SJCRH30 (cell line): ENCODE measurements at regions not wholly inside any gene's neighbourhood (a gene's known extent, or its start where the extent isn't known, plus 50 kb on each side); places are given as distances from the start of the nearest gene placed in this dataset.
A peak's percentile ranks its signal among the peaks of the same experiment; 100 is the strongest.

Experiments
- DNase-seq, 2 experiments: peaks; one replicate each; pipeline ENCODE4 v3.0.0-alpha.2; 2015 to 2020
- H3K27ac ChIP-seq: fragments of 250-450 bp; sonication (Bioruptor Pico); 2 replicates; pipeline ENCODE4 v1.5.1; 2020; ENCODE audit warnings: mild to moderate bottlenecking, moderate library complexity
- H3K27me3 ChIP-seq: fragments of 250-450 bp; sonication (Bioruptor Pico); 2 replicates; pipeline ENCODE4 v1.5.1; 2020; ENCODE audit warnings: mild to moderate bottlenecking, moderate library complexity
- H3K36me3 ChIP-seq: fragments of 250-450 bp; sonication (Bioruptor Pico); 2 replicates; pipeline ENCODE4 v1.5.1; 2020; ENCODE audit warnings: mild to moderate bottlenecking, moderate library complexity
- H3K4me1 ChIP-seq: fragments of 250-450 bp; sonication (Bioruptor Pico); 2 replicates; pipeline ENCODE4 v1.5.1; 2020; ENCODE audit warnings: mild to moderate bottlenecking, moderate library complexity
- H3K4me3 ChIP-seq: fragments of 250-450 bp; sonication (Bioruptor Pico); 2 replicates; pipeline ENCODE4 v1.5.1; 2020; ENCODE audit warnings: mild to moderate bottlenecking, moderate library complexity
- H3K9me3 ChIP-seq: fragments of 250-450 bp; sonication (Bioruptor Pico); replicated peaks from 2 replicates; pipeline ENCODE4 v1.5.1; 2020; ENCODE audit warnings: mild to moderate bottlenecking, moderate library complexity

GRCh38 chr21:25366116-25366515 lies 241.2 kb downstream of the MRPL39 start:
- no peaks in the 10 kb centered on the region for H3K9me3 ChIP-seq
- no peaks in the 10 kb centered on the region for H3K36me3 ChIP-seq
- H3K4me1 ChIP-seq = no peaks in the 10 kb centered on the region
- H3K27me3 ChIP-seq = no peaks in the 10 kb centered on the region
- DNase-seq = no peak
- H3K4me3 ChIP-seq = no peak overlapping the region
- H3K27ac ChIP-seq = no peak overlapping the region

GRCh38 chr21:25362375-25363267 lies 244.7 kb downstream of the MRPL39 start:
- Histone ChIP-seq H3K27me3 (no peaks in the 10 kb centered on the region), H3K4me3 (no peak overlapping the region), H3K27ac (no peak overlapping the region), H3K4me1 (no peaks in the 10 kb centered on the region), H3K36me3 (no peaks in the 10 kb centered on the region), H3K9me3 (no peaks in the 10 kb centered on the region)
- no peak for DNase-seq

- H3K36me3 ChIP-seq = no peaks in the 10 kb centered on the region
- H3K27ac ChIP-seq = no peak overlapping the region
- no peaks in the 10 kb centered on the region for H3K27me3 ChIP-seq
- H3K9me3 ChIP-seq = no peaks in the 10 kb centered on the region
- H3K4me1 ChIP-seq = no peaks in the 10 kb centered on the region
- DNase-seq = no peak
- H3K4me3 ChIP-seq = no peak overlapping the region
These were observed 245.5 kb downstream of the MRPL39 start for GRCh38 chr21:25361765-25362164.

- Histone ChIP-seq H3K4me1 (no peaks in the 10 kb centered on the region), H3K9me3 (no peaks in the 10 kb centered on the region), H3K36me3 (no peaks in the 10 kb centered on the region), H3K27ac (no peak overlapping the region), H3K27me3 (no peaks in the 10 kb centered on the region), H3K4me3 (no peak overlapping the region)
- no peak for DNase-seq
These were observed 246.2 kb downstream of the MRPL39 start for GRCh38 chr21:25361097-25361496.

GRCh38 chr21:25360593-25360992 lies 246.7 kb downstream of the MRPL39 start:
- no peak overlapping the region for H3K27ac ChIP-seq
- DNase-seq = no peak
- H3K9me3 ChIP-seq = no peaks in the 10 kb centered on the region
- H3K4me3 ChIP-seq = no peak overlapping the region
- H3K4me1 ChIP-seq = no peaks in the 10 kb centered on the region
- no peaks in the 10 kb centered on the region for H3K27me3 ChIP-seq
- no peaks in the 10 kb centered on the region for H3K36me3 ChIP-seq

DNA sequence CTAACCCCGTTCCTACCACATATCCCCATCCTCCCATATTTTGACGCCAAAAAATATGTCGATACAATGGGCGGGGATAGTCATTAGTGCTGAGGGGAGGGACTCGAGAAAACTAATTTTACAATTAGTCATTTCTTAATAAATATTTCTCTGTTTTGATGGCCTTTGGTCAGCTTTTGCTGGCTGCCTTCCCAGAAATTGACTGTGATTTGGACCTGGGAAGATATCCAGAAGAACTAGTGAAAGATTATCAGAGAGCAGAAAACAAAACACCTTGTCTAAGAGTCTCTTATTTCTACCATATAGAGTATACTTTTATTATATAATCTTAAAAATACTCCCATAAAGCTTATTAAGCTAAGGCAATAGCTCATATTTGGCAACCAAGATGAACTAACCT lies 247.6 kb downstream of the MRPL39 start:
- H3K36me3 ChIP-seq = no peaks in the 10 kb centered on the region
- no peak overlapping the region for H3K27ac ChIP-seq
- H3K4me1 ChIP-seq = no peaks in the 10 kb centered on the region
- no peaks in the 10 kb centered on the region for H3K27me3 ChIP-seq
- H3K4me3 ChIP-seq = no peak overlapping the region
- H3K9me3 ChIP-seq = no peaks in the 10 kb centered on the region
- DNase-seq = no peak

DNA sequence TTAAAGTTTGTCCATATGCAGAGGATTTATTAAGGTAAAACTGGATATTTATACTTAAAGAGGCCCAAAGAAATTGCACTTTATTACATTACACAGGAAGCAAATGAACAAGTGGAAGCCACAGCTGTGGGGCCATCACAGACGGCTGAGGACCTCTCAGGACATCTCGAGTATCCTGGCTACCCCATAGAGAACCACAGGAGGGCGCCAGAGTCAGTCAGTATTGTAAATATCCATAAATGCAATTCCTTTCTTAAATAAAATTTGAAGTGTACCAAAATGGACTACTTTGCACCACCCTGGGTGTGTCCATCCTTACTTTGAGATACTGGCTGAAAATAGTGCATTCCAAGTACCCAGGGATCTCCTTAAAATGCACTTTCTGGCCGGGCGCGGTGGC lies 257.2 kb downstream of the MRPL39 start:
- Histone ChIP-seq H3K36me3 (no peaks in the 10 kb centered on the region), H3K27ac (no peak overlapping the region), H3K9me3 (no peaks in the 10 kb centered on the region), H3K27me3 (no peaks in the 10 kb centered on the region), H3K4me3 (no peak overlapping the region), H3K4me1 (no peaks in the 10 kb centered on the region)
- peak; percentile 40 to 63 for DNase-seq

DNA sequence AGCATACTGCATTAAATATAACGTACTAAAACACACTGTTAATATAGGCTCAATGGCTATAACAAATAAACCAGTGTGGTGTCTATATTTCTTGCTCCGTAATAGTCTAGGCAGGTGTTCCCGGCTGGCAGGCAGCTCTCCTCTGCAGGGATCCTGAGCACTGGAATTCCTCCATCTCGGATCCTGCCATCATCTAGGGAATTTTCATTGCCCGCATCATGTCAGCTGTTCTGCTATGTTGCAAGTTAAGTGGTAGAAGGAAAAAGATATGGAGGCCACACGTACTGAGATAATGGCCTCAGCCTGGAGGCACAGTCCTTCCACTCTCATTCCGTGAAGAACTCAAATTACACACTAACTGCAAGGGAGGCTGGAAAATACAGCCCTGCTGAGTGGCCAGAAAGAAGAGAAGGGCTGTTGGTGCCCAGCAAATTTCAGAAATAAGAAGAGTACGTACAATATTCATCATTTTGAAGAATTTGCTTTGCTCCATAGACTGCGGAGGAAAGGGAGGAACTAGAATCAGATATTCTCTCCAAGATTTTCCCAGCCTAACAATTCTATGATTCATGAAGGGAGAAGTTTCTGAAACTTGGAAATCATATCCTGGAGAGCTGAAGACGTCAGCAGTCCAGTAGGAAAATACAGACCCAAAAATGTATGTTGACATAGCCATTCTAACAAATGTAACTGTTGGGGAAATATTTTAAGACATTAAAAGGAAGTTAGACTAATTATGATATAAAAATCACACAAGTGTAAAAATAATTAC lies 263.3 kb downstream of the MRPL39 start:
- Histone ChIP-seq H3K4me1 (no peaks in the 10 kb centered on the region), H3K4me3 (no peak overlapping the region), H3K27ac (no peak overlapping the region), H3K36me3 (no peaks in the 10 kb centered on the region), H3K27me3 (no peaks in the 10 kb centered on the region), H3K9me3 (no peaks in the 10 kb centered on the region)
- DNase-seq = peak; percentile 3 to 24

DNA sequence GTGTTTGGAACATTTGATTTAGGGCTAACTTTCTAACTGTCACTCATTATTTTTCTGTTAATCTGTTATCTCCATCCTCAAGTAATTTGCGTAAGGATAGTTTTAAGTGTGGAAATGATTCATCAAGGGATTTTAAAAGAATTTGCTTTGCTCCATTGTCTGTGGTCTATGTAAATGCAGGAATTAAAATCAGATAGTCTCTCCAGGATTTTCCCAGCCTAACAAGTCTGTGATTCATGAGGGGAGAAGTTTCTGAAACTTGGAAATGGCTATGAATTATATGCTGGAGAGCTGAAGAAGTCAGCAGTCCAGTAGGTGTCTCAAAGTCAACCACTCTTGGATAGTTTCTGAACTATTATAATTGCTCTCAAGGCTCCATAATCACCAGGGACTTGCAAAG lies 264.5 kb downstream of the MRPL39 start:
- Histone ChIP-seq H3K27me3 (no peaks in the 10 kb centered on the region), H3K4me3 (no peak overlapping the region), H3K36me3 (no peaks in the 10 kb centered on the region), H3K9me3 (no peaks in the 10 kb centered on the region), H3K27ac (no peak overlapping the region), H3K4me1 (no peaks in the 10 kb centered on the region)
- no peak for DNase-seq

GRCh38 chr21:25341981-25342380 lies 265.3 kb downstream of the MRPL39 start:
- H3K36me3 ChIP-seq = no peaks in the 10 kb centered on the region
- no peak overlapping the region for H3K4me3 ChIP-seq
- H3K4me1 ChIP-seq = no peaks in the 10 kb centered on the region
- no peaks in the 10 kb centered on the region for H3K27me3 ChIP-seq
- DNase-seq = no peak
- H3K27ac ChIP-seq = no peak overlapping the region
- H3K9me3 ChIP-seq = no peaks in the 10 kb centered on the region

DNA sequence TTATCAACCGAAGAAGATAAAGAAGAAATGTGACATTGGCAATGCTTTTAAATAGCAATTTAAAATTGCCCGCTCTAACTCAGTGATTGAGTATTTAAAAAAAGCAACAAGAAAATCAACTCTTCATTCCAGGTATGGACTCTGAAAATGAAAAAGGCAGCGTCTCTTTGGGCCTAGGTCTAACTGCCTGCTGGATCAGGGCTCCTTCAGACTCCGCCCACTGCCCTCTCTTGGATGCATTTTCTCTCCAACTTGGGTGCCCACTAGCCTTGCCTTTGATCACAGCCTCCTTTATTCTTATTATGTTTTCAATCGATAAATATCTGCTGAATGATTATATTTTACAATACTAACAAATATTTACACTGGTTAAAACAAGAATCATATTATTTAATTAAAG lies 268.9 kb downstream of the MRPL39 start:
- Histone ChIP-seq H3K4me3 (no peak overlapping the region), H3K27me3 (no peaks in the 10 kb centered on the region), H3K4me1 (no peaks in the 10 kb centered on the region), H3K9me3 (no peaks in the 10 kb centered on the region), H3K36me3 (no peaks in the 10 kb centered on the region), H3K27ac (no peak overlapping the region)
- no peak for DNase-seq

GRCh38 chr21:25334046-25334730 lies 273.1 kb downstream of the MRPL39 start:
- H3K27ac ChIP-seq = no peak overlapping the region
- H3K27me3 ChIP-seq = no peaks in the 10 kb centered on the region
- no peaks in the 10 kb centered on the region for H3K36me3 ChIP-seq
- no peaks in the 10 kb centered on the region for H3K4me1 ChIP-seq
- no peak for DNase-seq
- H3K4me3 ChIP-seq = no peak overlapping the region
- H3K9me3 ChIP-seq = no peaks in the 10 kb centered on the region

GRCh38 chr21:25331286-25331685 lies 276.0 kb downstream of the MRPL39 start:
- no peak for DNase-seq
- no peaks in the 10 kb centered on the region for H3K36me3 ChIP-seq
- no peak overlapping the region for H3K27ac ChIP-seq
- no peak overlapping the region for H3K4me3 ChIP-seq
- no peaks in the 10 kb centered on the region for H3K9me3 ChIP-seq
- no peaks in the 10 kb centered on the region; the same call in 1 of the 2 replicates for H3K27me3 ChIP-seq
- no peaks in the 10 kb centered on the region for H3K4me1 ChIP-seq

GRCh38 chr21:25330266-25330665 lies 277.0 kb downstream of the MRPL39 start:
- Histone ChIP-seq H3K4me1 (no peaks in the 10 kb centered on the region), H3K9me3 (no peaks in the 10 kb centered on the region), H3K27ac (no peak overlapping the region), H3K27me3 (no peaks in the 10 kb centered on the region; the same call in 1 of the 2 replicates), H3K36me3 (no peaks in the 10 kb centered on the region), H3K4me3 (no peak overlapping the region)
- DNase-seq = no peak

GRCh38 chr21:25329227-25329825 lies 278.0 kb downstream of the MRPL39 start:
- Histone ChIP-seq H3K9me3 (no peaks in the 10 kb centered on the region), H3K27me3 (no peaks in the 10 kb centered on the region; the same call in 1 of the 2 replicates), H3K4me3 (no peak overlapping the region), H3K27ac (no peak overlapping the region), H3K36me3 (no peaks in the 10 kb centered on the region), H3K4me1 (no peaks in the 10 kb centered on the region)
- DNase-seq = no peak
